ENCODE measurements at regions not wholly inside any gene's neighbourhood (a gene's known extent, or its start where the extent isn't known, plus 50 kb on each side); places are given as distances from the start of the nearest gene placed in this dataset.

DNA sequence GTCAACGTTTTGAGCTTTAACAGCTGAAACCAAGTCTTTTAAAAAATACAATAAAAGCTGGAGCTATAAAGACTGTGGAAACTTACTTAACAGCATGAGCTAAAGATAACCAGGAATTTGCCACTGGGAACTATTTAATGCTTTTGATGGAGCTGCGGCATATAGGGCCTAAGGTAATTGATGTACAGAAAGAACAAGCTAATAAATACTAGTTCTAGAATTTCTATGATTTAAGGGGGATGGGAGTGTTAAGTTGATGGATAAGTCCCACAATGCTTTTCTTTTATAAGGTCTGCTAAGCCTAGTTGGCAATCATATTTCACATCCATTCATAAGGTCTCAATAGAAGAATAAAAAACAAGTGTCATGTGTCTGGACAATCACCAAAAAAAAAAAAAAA is 334.0 kb upstream of the DMAC1 start:
- H3K4me3 Mint-ChIP-seq: no peak overlapping the region
- no peak for DNase-seq (ENCODE audit: low spot score in 2 of 2)
- no peaks in the 10 kb centered on the region for H3K4me1 Mint-ChIP-seq
- H3K27ac Mint-ChIP-seq (ENCODE audit: low read depth): no peak overlapping the region
- no peaks in the 10 kb centered on the region for H3K27me3 Mint-ChIP-seq
- H3K36me3 Mint-ChIP-seq (ENCODE audit: insufficient read depth): no peaks in the 10 kb centered on the region
- ATAC-seq (replicated peaks; ENCODE audit: extremely low read depth, poor library complexity, severe bottlenecking): no peak
- H3K9me3 Mint-ChIP-seq: no peaks in the 10 kb centered on the region

DNA sequence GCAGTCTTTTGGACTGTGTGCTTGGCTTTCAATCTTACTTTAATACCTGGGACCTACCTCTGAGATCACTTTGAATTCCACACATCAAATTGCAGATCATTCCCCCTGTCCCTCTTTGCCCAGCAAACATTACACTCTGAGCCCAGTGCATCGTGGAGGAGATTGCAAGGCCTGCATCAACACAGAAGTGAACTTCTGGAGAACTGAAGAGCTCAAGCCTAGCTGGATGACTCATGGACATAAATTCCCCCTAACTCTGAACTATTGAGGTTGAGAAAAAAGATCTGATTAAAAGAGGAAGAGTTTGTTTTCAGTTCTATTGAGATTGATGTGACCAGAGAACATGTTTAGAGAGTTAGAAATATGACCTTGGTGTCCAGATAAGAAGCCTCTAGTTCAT is 316.0 kb upstream of the DMAC1 start:
- no peaks in the 10 kb centered on the region for H3K27me3 Mint-ChIP-seq
- H3K4me1 Mint-ChIP-seq: peaks cover 7% of the 10 kb centered on the region
- no peak for DNase-seq (ENCODE audit: low spot score in 2 of 2)
- H3K27ac Mint-ChIP-seq (ENCODE audit: low read depth): no peak overlapping the region
- no peak for ATAC-seq (replicated peaks; ENCODE audit: extremely low read depth, poor library complexity, severe bottlenecking)
- no peaks in the 10 kb centered on the region for H3K9me3 Mint-ChIP-seq
- peaks cover 2% of the 10 kb centered on the region for H3K36me3 Mint-ChIP-seq (ENCODE audit: insufficient read depth)
- no peak overlapping the region for H3K4me3 Mint-ChIP-seq

DNA sequence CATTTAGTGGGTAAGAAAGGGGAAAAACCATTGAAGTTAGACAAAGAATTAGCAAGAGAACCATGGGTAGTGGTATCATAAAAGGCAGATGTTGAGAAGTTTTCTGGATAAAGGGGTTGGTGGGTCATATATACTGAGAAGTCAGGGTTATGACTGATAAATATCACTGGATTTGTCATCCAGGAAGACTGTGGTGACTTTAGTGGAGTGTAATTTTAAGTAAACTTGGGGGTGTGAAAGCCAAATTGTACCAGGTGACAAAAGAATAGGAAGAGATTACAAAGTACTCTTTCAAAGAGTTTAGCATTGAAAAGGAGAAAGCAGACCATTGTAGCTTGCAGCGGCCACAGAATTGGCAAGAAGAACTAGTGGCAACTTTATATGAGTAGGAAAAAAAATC is 315.2 kb upstream of the DMAC1 start:
- Mint-ChIP-seq H3K9me3 (no peaks in the 10 kb centered on the region), H3K27ac (ENCODE audit: low read depth) (no peak overlapping the region), H3K27me3 (no peaks in the 10 kb centered on the region), H3K4me1 (peaks cover 7% of the 10 kb centered on the region), H3K36me3 (ENCODE audit: insufficient read depth) (no peaks in the 10 kb centered on the region), H3K4me3 (no peak overlapping the region)
- no peak for DNase-seq (ENCODE audit: low spot score in 2 of 2)
- no peak for ATAC-seq (replicated peaks; ENCODE audit: extremely low read depth, poor library complexity, severe bottlenecking)

DNA sequence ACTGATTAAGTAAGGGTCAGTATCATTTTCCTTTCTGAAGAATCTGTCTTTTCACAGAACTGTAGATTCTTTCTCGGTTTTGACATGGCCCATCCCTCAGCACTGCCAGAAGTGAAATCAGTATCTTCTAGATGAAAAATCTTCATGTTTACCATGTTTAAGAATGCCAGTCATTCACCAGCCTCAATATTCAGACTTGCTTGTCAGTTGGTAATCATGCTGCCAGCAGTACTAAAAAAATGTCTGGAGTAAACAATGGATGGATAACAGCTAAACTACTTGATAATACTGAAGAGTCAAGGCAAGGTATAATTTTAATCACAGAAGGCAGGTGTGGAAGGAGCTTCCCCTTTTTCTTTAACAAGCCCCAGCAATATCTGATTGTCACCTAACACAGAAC is 306.8 kb upstream of the DMAC1 start:
- no peaks in the 10 kb centered on the region for H3K9me3 Mint-ChIP-seq
- H3K36me3 Mint-ChIP-seq (ENCODE audit: insufficient read depth): peaks cover 2% of the 10 kb centered on the region
- no peak overlapping the region for H3K4me3 Mint-ChIP-seq

DNA sequence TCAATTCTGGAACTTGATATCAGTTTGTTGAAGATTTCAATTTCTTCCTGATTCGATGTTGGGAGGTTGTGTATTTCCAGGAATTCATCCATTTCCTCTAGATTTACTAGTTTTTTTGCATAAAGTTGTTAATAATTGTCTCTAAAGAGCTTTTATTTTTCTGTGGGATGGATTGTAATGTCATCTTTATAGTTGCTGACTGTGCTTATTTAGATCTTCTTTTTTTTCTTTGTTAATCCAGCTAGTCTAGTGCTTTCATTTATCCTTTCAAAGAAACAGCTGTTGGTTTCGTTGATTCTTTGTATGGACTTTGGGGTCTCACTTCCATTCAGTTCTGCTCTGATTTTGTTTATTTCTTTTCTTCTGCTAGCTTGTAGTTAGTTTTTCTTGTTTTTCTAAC is 302.0 kb upstream of the DMAC1 start:
- Mint-ChIP-seq H3K4me3 (no peak overlapping the region), H3K4me1 (no peaks in the 10 kb centered on the region), H3K27me3 (no peaks in the 10 kb centered on the region), H3K9me3 (peaks cover 5% of the 10 kb centered on the region), H3K27ac (ENCODE audit: low read depth) (no peak overlapping the region), H3K36me3 (ENCODE audit: insufficient read depth) (peaks cover 2% of the 10 kb centered on the region)
- DNase-seq (ENCODE audit: low spot score in 2 of 2): no peak
- ATAC-seq (replicated peaks; ENCODE audit: extremely low read depth, poor library complexity, severe bottlenecking): no peak

More for the DNA sequence above, 306.8 kb upstream of the DMAC1 start:
- no peak for DNase-seq (ENCODE audit: low spot score in 2 of 2)
- no peak for ATAC-seq (replicated peaks; ENCODE audit: extremely low read depth, poor library complexity, severe bottlenecking)
- H3K27ac Mint-ChIP-seq (ENCODE audit: low read depth): no peak overlapping the region
- H3K4me1 Mint-ChIP-seq: no peaks in the 10 kb centered on the region
- H3K27me3 Mint-ChIP-seq: peaks cover 20% of the 10 kb centered on the region

DNA sequence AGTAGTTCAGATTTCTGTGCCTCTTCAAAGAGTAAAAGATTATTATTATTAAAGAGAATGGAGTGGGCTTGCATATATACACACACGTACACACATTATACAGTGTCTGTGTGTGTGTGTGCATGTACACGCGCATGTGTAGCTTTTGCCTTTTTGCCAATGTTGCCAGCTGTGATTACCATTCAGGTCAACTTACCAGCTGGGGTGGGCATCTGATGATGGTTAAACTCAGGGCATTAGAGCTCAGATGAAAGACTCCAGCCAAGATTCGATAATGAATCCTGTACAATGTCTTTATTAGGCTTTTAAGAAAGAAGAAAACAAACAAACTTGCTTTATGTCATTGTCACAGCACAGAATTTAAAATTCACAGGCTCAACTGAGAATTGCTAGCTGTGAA is 296.5 kb upstream of the DMAC1 start:
- Mint-ChIP-seq H3K36me3 (ENCODE audit: insufficient read depth) (peaks cover 1% of the 10 kb centered on the region), H3K27me3 (no peaks in the 10 kb centered on the region), H3K27ac (ENCODE audit: low read depth) (no peak overlapping the region), H3K9me3 (peaks cover 5% of the 10 kb centered on the region), H3K4me3 (no peak overlapping the region), H3K4me1 (no peaks in the 10 kb centered on the region)
- ATAC-seq (replicated peaks; ENCODE audit: extremely low read depth, poor library complexity, severe bottlenecking) (no peak), DNase-seq (ENCODE audit: low spot score in 2 of 2) (no peak)

DNA sequence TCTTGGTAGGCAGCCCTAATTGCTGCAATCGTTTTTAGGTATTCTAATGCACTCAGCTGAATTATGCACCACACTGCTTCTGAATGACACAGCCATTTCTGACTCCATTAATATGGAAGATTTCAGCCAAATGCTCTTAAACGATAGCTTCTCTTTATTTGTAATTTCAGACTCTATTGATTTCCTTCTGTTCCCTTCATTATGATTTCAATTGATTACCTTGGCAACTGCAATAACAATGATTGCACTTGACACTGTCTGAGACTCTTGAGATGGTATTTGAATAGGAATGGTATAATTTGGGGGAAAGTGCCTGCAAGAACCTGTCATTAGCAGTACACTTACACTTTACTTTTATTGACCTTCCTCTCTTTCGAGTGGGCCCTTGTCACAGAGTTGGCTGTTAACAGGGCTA is 296.1 kb upstream of the DMAC1 start:
- H3K4me1 Mint-ChIP-seq: no peaks in the 10 kb centered on the region
- H3K36me3 Mint-ChIP-seq (ENCODE audit: insufficient read depth): peaks cover 3% of the 10 kb centered on the region
- peaks cover 5% of the 10 kb centered on the region for H3K9me3 Mint-ChIP-seq

DNA sequence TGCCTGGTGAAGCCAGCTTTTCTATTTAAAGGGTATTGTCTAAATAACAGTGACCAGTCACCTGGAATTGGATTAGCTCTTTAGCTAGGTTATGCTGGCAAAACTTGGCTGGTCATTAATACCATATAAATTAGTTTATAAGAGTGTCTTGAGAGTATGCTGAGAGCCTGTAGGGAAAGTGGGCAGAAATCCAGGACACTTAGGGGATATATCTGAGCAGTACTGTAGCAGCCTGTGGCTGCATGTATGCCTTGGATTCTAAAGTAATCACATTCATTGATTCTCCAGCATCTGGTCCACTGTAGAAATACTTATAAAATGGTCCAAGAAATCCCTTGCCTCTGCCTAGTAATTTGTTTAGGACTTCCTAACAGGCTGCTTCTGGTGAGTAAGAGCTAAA is 288.9 kb upstream of the DMAC1 start:
- no peak overlapping the region for H3K4me3 Mint-ChIP-seq
- DNase-seq (ENCODE audit: low spot score in 2 of 2): no peak
- no peak overlapping the region for H3K27ac Mint-ChIP-seq (ENCODE audit: low read depth)
- no peaks in the 10 kb centered on the region for H3K9me3 Mint-ChIP-seq
- H3K36me3 Mint-ChIP-seq (ENCODE audit: insufficient read depth): peaks cover 3% of the 10 kb centered on the region
- peaks cover 20% of the 10 kb centered on the region for H3K27me3 Mint-ChIP-seq
- H3K4me1 Mint-ChIP-seq: no peaks in the 10 kb centered on the region
- ATAC-seq (replicated peaks; ENCODE audit: extremely low read depth, poor library complexity, severe bottlenecking): no peak

More for the DNA sequence above, 296.1 kb upstream of the DMAC1 start:
- DNase-seq (ENCODE audit: low spot score in 2 of 2): no peak
- no peak overlapping the region for H3K27ac Mint-ChIP-seq (ENCODE audit: low read depth)
- no peak overlapping the region for H3K4me3 Mint-ChIP-seq
- H3K27me3 Mint-ChIP-seq: no peaks in the 10 kb centered on the region
- ATAC-seq (replicated peaks; ENCODE audit: extremely low read depth, poor library complexity, severe bottlenecking): no peak

DNA sequence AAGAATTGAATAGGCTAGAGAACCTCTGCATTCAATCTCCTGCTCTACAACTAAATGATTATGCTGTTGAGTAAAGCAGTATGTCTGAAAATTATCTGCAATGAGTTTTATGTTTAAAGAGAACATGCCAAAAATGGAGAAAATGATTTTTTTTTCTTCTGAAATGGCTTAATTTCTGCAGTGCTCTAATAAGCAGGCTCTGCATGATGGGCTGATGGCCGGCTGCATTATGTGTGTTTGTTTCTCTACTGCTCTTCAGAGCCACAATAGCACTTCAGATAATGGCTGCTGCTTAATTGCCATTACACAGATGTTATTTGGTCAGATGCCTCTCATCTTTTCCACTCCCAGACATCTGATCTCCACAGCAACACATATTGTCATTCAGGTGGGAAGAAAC is 286.4 kb upstream of the DMAC1 start:
- H3K9me3 Mint-ChIP-seq: peaks cover 4% of the 10 kb centered on the region
- DNase-seq (ENCODE audit: low spot score in 2 of 2): no peak
- peaks cover 5% of the 10 kb centered on the region for H3K4me1 Mint-ChIP-seq
- H3K4me3 Mint-ChIP-seq: no peak overlapping the region
- peaks cover 45% of the 10 kb centered on the region for H3K27me3 Mint-ChIP-seq
- no peak overlapping the region for H3K27ac Mint-ChIP-seq (ENCODE audit: low read depth)
- H3K36me3 Mint-ChIP-seq (ENCODE audit: insufficient read depth): peaks cover 2% of the 10 kb centered on the region
- no peak for ATAC-seq (replicated peaks; ENCODE audit: extremely low read depth, poor library complexity, severe bottlenecking)

DNA sequence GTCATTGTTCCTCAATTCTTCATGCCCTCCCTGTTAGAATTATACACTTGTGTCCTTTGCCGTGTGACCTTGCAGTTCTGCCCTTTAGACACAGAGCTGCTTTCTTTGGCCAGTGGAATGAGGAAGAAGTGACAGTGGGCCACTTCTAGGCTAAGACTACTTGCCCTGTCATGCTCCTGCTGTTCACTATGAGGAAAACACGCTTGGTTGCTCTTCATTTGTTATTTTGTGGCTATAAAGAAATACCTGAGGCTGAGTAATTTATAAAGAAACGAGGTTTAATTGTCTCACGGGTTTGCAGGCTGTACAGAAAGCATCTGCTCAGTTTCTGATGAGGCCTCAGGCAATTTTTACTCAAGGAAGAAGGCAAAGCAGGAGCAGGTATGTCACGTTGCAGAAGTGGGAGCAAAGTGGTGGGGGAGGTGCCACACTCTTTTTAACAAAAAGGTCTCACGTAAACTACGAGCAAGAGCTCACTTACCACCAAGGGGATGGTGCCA is 279.1 kb upstream of the DMAC1 start:
- DNase-seq (ENCODE audit: low spot score in 2 of 2) (no peak), ATAC-seq (replicated peaks; ENCODE audit: extremely low read depth, poor library complexity, severe bottlenecking) (no peak)
- H3K4me3 Mint-ChIP-seq: no peak overlapping the region

DNA sequence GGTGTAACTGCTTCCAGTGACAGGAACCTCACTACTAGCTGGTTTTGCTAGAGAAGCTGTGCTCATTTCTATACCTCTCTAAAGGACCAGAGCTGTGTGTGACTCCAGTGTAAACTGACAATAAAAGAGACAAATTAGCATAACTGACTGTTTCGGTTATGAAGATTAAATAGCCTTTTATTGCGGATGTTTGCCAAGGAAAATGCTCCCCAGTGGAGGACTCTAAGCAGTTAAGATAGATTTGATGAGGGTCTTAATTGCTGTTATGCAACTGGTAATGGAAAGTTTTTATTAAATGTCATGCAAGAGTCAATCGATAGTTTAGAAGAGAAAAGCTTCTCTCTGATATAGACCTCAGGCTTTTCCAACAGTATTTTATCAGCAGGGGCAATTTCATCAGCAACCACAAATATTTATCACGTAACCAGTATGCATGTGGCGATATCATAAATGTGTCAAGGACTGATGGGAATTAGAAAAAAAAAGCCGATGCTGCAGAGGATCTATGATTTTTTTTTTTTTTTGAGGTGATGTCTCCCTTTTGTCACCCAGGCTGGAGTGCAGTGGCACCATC is 275.2 kb upstream of the DMAC1 start:
- Mint-ChIP-seq H3K4me1 (no peaks in the 10 kb centered on the region), H3K36me3 (ENCODE audit: insufficient read depth) (no peaks in the 10 kb centered on the region), H3K27ac (ENCODE audit: low read depth) (no peak overlapping the region), H3K9me3 (no peaks in the 10 kb centered on the region), H3K27me3 (peaks cover 21% of the 10 kb centered on the region), H3K4me3 (no peak overlapping the region)
- no peak for ATAC-seq (replicated peaks; ENCODE audit: extremely low read depth, poor library complexity, severe bottlenecking)
- DNase-seq (ENCODE audit: low spot score in 2 of 2): no peak

More for the DNA sequence above, 279.1 kb upstream of the DMAC1 start:
- Mint-ChIP-seq H3K9me3 (peaks cover 4% of the 10 kb centered on the region), H3K4me1 (peaks cover 5% of the 10 kb centered on the region), H3K27ac (ENCODE audit: low read depth) (no peak overlapping the region), H3K27me3 (peaks cover 38% of the 10 kb centered on the region), H3K36me3 (ENCODE audit: insufficient read depth) (no peaks in the 10 kb centered on the region)

DNA sequence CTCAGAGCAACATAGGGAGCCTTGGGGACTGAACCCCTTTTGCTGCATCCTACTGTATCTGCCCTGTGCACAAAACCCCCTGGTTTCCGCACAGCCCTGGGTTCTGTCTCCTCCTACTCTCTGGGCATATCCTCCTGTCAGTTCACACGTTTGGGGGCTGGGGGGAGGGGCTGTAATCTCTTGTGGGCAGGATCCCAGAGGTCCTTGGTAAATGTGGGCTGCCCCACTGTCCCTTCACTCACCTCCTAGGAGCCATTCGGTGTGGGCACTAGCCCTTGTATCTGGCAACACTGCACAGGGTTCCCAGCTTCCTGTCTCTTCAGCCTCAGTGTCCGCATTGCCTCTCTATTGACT is 271.8 kb upstream of the DMAC1 start:
- H3K4me3 Mint-ChIP-seq: no peak overlapping the region
- no peak for DNase-seq (ENCODE audit: low spot score in 2 of 2)
- peaks cover 31% of the 10 kb centered on the region for H3K27me3 Mint-ChIP-seq
- no peaks in the 10 kb centered on the region for H3K4me1 Mint-ChIP-seq
- no peak overlapping the region for H3K27ac Mint-ChIP-seq (ENCODE audit: low read depth)
- H3K36me3 Mint-ChIP-seq (ENCODE audit: insufficient read depth): no peaks in the 10 kb centered on the region
- no peak for ATAC-seq (replicated peaks; ENCODE audit: extremely low read depth, poor library complexity, severe bottlenecking)
- H3K9me3 Mint-ChIP-seq: no peaks in the 10 kb centered on the region

DNA sequence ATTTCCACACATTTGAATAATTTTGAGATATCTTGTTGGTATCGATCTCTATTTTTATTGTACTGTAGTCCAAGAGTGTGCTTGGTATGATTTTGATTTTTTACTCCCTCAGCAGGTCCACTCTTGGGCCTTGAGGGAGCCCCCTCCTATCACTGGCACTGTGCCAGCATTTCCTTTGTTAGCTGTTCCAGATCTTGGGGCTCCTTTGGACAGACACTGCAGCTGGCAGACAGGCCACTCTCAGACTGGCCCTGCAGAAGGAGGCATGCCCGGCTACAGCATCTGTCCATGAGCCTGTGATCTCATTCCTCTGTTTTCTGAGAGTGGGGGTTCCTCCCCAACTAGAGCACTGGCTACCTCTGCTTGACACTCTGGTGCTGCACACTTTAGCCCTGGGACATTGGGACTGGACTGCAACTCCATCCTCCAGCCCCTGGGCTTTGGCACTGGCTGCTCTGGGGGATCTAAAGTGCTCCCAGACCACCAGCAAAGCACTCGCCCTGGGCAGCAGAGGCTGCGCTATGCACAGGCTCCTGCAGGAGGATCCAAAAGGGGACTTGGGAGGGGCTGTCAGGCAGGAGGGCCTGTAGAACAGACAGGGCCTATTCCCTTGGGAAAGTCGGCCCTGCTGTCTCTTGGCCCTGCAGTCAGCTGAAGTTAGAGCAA is 271.3 kb upstream of the DMAC1 start:
- no peaks in the 10 kb centered on the region for H3K9me3 Mint-ChIP-seq
- H3K4me1 Mint-ChIP-seq: no peaks in the 10 kb centered on the region
- no peaks in the 10 kb centered on the region for H3K36me3 Mint-ChIP-seq (ENCODE audit: insufficient read depth)
- no peak overlapping the region for H3K27ac Mint-ChIP-seq (ENCODE audit: low read depth)
- DNase-seq (ENCODE audit: low spot score in 2 of 2) (no peak), ATAC-seq (replicated peaks; ENCODE audit: extremely low read depth, poor library complexity, severe bottlenecking) (no peak)
- H3K4me3 Mint-ChIP-seq: no peak overlapping the region
- H3K27me3 Mint-ChIP-seq: peaks cover 31% of the 10 kb centered on the region

All from central memory CD8-positive, alpha-beta T cell (primary cell).